Left lung (tissue), 4 donors: ENCODE measurements at regions not wholly inside any gene's neighbourhood (a gene's known extent, or its start where the extent isn't known, plus 50 kb on each side); places are given as distances from the start of the nearest gene placed in this dataset.

ENCODE experiments used
- ATAC-seq: fragments of 200-7000 bp; cut with Tn5 transposase; one replicate; pipeline ENCODE4 v1.9.1; 2020; ENCODE audit warnings: moderate library complexity
- DNase-seq, 4 donors: peaks; one replicate each; pipeline ENCODE4 v3.0.0-alpha.2; 2013 to 2020
- H3K27ac ChIP-seq, 2 donors: fragments of 200-600 bp; sonication (generic) in 1 of 2; one replicate each; pipeline versions ENCODE4 v1.5.0 to v1.8.0; 2020 to 2021
- H3K27me3 ChIP-seq, 2 donors: fragments of 200-600 bp; sonication (generic) in 1 of 2; one replicate each; pipeline versions ENCODE4 v1.5.0 to v1.8.0; 2020 to 2021
- H3K36me3 ChIP-seq, 2 donors: fragments of 200-600 bp; sonication (generic) in 1 of 2; one replicate each; pipeline versions ENCODE4 v1.5.0 to v1.8.0; 2020 to 2021
- H3K4me1 ChIP-seq, 2 donors: fragments of 200-600 bp; one replicate each; pipeline ENCODE4 v1.8.0; 2021
- H3K4me3 ChIP-seq, 2 donors: fragments of 200-600 bp; sonication (generic) in 1 of 2; one replicate each; pipeline versions ENCODE4 v1.5.0 to v1.8.0; 2020 to 2021; ENCODE audit warnings: mild to moderate bottlenecking in 1 of 2
- H3K9me3 ChIP-seq, 2 donors: fragments of 200-600 bp; sonication (generic) in 1 of 2; one replicate each; pipeline versions ENCODE4 v1.5.0 to v1.8.0; 2020 to 2021
- intact Hi-C, 2 donors: fragments of 100-400 bp; cut with DNase I; formaldehyde crosslinking; loops; one replicate each; pipeline versions ENCODE4 v1.11.2 to v1.14.2; 2022
- TF ChIP-seq, protein P1 (sequence below), 2 donors: fragments of 200-600 bp; sonication (generic) in 1 of 2; IDR thresholded peaks; one replicate each; pipeline versions ENCODE4 v1.5.0 to v1.8.0; 2021; ENCODE audit warnings: antibody characterized with exemption in 2 of 2
- donor health status: DM: no; HTN: yes; CAD: no.
- donor health status: DM: no; HTN: no; CAD: no.

- intact Hi-C loops: no loop called here
- TF ChIP-seq, protein P1, sequence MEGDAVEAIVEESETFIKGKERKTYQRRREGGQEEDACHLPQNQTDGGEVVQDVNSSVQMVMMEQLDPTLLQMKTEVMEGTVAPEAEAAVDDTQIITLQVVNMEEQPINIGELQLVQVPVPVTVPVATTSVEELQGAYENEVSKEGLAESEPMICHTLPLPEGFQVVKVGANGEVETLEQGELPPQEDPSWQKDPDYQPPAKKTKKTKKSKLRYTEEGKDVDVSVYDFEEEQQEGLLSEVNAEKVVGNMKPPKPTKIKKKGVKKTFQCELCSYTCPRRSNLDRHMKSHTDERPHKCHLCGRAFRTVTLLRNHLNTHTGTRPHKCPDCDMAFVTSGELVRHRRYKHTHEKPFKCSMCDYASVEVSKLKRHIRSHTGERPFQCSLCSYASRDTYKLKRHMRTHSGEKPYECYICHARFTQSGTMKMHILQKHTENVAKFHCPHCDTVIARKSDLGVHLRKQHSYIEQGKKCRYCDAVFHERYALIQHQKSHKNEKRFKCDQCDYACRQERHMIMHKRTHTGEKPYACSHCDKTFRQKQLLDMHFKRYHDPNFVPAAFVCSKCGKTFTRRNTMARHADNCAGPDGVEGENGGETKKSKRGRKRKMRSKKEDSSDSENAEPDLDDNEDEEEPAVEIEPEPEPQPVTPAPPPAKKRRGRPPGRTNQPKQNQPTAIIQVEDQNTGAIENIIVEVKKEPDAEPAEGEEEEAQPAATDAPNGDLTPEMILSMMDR (IDR thresholded peaks at IDR 0.05): no peak
- Histone ChIP-seq H3K9me3 (no peaks in the 10 kb centered on the region), H3K27me3 (peaks cover 0 to 17% of the 10 kb centered on the region in 2 donors), H3K36me3 (no peaks in the 10 kb centered on the region), H3K4me3 (no peak overlapping the region), H3K4me1 (no peaks in the 10 kb centered on the region), H3K27ac (no peak overlapping the region)
- DNase-seq (no peak), ATAC-seq (no peak)
Observed at GRCh38 chr13:112225429-112226090, 150.6 kb upstream of the SPACA7 start.

DNA sequence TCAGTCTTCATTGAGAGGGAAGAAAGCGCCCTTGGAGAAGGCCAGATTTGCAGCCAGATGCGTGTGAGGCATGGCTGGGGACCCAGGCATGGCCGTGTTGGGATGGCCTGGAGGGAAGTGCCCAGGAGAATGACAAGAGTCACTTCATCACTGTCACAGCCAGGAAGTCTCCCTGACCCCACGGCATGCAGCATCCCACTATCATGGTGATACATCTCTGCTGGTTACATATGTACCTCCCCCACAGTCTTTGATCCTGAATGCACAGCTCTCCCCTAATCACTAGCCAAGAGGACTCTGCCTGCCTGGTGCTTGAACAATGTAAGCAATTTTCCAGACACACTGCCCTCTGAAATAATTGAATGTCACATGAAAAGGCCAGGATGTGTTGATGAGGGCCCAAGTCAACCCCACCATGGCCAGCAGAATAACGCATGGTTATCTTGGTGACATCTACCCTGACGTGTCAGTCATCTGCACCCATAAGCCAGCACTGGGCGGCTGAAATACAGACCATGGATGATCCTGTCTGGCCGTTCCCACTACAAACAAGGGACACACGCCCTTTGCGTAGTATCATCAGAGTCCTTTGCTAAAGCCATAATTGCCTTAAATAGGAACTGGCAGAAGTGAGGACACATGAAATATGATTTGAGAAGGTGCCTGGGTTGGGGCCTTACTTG lies 149.7 kb upstream of the SPACA7 start:
- Histone ChIP-seq H3K27ac (no peak overlapping the region), H3K4me3 (no peak overlapping the region), H3K36me3 (no peaks in the 10 kb centered on the region), H3K9me3 (no peaks in the 10 kb centered on the region), H3K4me1 (no peaks in the 10 kb centered on the region), H3K27me3 (peaks cover 0 to 15% of the 10 kb centered on the region in 2 donors)
- TF ChIP-seq, protein P1 (IDR thresholded peaks at IDR 0.05): no peak
- no peak for DNase-seq
- no peak for ATAC-seq
- intact Hi-C loops: no loop called here

DNA sequence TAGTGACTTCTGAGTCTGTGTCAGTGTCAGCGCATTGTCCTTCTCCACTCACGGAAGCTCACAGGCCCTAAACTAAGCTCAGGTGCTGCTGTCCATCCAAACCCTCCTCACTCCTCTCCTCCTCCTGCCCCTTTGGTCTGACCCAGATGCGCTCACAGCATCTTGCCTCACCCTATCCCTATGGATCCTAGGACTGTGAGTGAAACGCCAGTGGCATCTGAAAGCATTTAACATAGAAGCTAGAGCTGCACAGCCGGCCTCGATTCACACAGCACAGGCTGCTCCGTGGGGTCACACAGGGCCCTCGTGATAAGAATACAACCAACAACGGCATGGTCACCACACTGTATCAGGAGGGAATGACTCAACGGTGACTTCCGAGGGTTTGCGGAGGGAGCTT lies 149.1 kb upstream of the SPACA7 start:
- Histone ChIP-seq H3K4me1 (no peaks in the 10 kb centered on the region), H3K27me3 (peaks cover 0 to 15% of the 10 kb centered on the region in 2 donors), H3K36me3 (no peaks in the 10 kb centered on the region), H3K9me3 (no peaks in the 10 kb centered on the region), H3K27ac (no peak overlapping the region), H3K4me3 (no peak overlapping the region)
- intact Hi-C loops: no loop called here
- DNase-seq (no peak), ATAC-seq (no peak)
- TF ChIP-seq, protein P1 (IDR thresholded peaks at IDR 0.05): no peak

DNA sequence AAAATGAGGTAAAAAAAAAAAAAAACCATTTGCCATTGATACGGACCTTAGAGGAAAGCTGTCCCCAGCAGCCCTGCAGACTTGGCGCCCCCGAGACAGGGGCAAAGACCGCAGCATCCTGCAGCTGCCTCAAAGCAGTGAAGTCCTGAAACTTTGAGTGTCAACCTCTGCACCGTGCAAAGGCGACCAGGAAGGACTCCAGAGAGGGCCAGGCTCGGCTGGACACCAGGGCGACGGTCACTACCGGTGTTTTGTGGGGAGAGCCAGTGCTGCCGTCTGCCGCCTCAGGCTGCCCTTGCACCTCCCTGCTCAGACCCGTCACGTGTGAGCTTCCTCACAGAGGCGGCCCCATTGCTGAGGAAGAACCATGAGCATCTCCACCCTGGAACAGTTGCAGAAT lies 146.7 kb upstream of the SPACA7 start:
- TF ChIP-seq, protein P1 (IDR thresholded peaks at IDR 0.05): no peak
- Histone ChIP-seq H3K27me3 (peaks cover 0 to 19% of the 10 kb centered on the region in 2 donors), H3K36me3 (no peaks in the 10 kb centered on the region), H3K9me3 (no peaks in the 10 kb centered on the region), H3K4me3 (no peak overlapping the region), H3K4me1 (no peaks in the 10 kb centered on the region), H3K27ac (no peak overlapping the region)
- no peak for ATAC-seq
- intact Hi-C loops: no loop called here
- peak in 1 of 4 donors; percentile 50 for DNase-seq

- ATAC-seq (no peak), DNase-seq (peak in 1 of 4 donors; percentile 2)
- H3K4me3 ChIP-seq: no peak overlapping the region
- H3K27me3 ChIP-seq: peaks cover 0 to 23% of the 10 kb centered on the region in 2 donors
- TF ChIP-seq, protein P1 (IDR thresholded peaks at IDR 0.05): no peak
- H3K36me3 ChIP-seq: no peaks in the 10 kb centered on the region
- no peaks in the 10 kb centered on the region for H3K9me3 ChIP-seq
- H3K27ac ChIP-seq: no peak overlapping the region
- intact Hi-C loops: no loop called here
- H3K4me1 ChIP-seq: no peaks in the 10 kb centered on the region
Observed at GRCh38 chr13:112229992-112230872, 145.9 kb upstream of the SPACA7 start.
